MM.1S (cell line): ENCODE measurements at regions not wholly inside any gene's neighbourhood (a gene's known extent, or its start where the extent isn't known, plus 50 kb on each side); places are given as distances from the start of the nearest gene placed in this dataset.

Experiments
- DNase-seq: peaks from one replicate; pipeline ENCODE4 v3.0.0-alpha.2; 2015
- H2AFZ ChIP-seq: fragments of 300-600 bp; sonication (generic); 2 replicates; pipeline ENCODE4 v1.6.0; 2016; ENCODE audit warnings: antibody characterized with exemption, low read length
- H3F3A ChIP-seq: fragments of 300-600 bp; sonication (generic); 2 replicates; pipeline ENCODE4 v1.6.1; 2016; ENCODE audit warnings: mild to moderate bottlenecking, antibody characterized with exemption, low read length, moderate library complexity, mixed read lengths; ENCODE audit not compliant: insufficient read depth
- H3K27ac ChIP-seq: fragments of 300-600 bp; sonication (generic); 2 replicates; pipeline ENCODE4 v1.5.1; 2016; ENCODE audit warnings: mild to moderate bottlenecking, low read length
- H3K27me3 ChIP-seq: fragments of 300-600 bp; sonication (generic); replicated peaks from 2 replicates; pipeline ENCODE4 v1.6.0; 2016; ENCODE audit warnings: low read length; ENCODE audit not compliant: insufficient read depth
- H3K36me3 ChIP-seq: fragments of 300-600 bp; sonication (generic); replicated peaks from 2 replicates; pipeline ENCODE4 v1.6.1; 2016; ENCODE audit warnings: mild to moderate bottlenecking, low read length, mixed read lengths; ENCODE audit not compliant: insufficient read depth
- H3K4me1 ChIP-seq: fragments of 300-600 bp; sonication (generic); 2 replicates; pipeline ENCODE4 v1.6.1; 2016; ENCODE audit warnings: low read length, mixed read lengths
- H3K4me2 ChIP-seq: fragments of 300-600 bp; sonication (generic); 2 replicates; pipeline ENCODE4 v1.6.0; 2016; ENCODE audit warnings: low read depth, low read length
- H3K4me3 ChIP-seq: fragments of 300-600 bp; sonication (generic); 2 replicates; pipeline ENCODE4 v1.5.1; 2016; ENCODE audit warnings: low read length, mixed read lengths
- H3K79me2 ChIP-seq: fragments of 300-600 bp; sonication (generic); 2 replicates; pipeline ENCODE4 v1.6.1; 2016; ENCODE audit warnings: mixed run types, low read length, mixed read lengths
- H3K9ac ChIP-seq: fragments of 300-600 bp; sonication (generic); 2 replicates; pipeline ENCODE4 v1.6.1; 2016; ENCODE audit warnings: low read length, mixed read lengths
- H3K9me2 ChIP-seq: fragments of 300-600 bp; sonication (generic); replicated peaks from 2 replicates; pipeline ENCODE4 v1.6.1; 2016; ENCODE audit warnings: mild to moderate bottlenecking, low read length, mixed read lengths; ENCODE audit not compliant: insufficient read depth
- H3K9me3 ChIP-seq: fragments of 300-600 bp; sonication (generic); replicated peaks from 2 replicates; pipeline ENCODE4 v1.6.1; 2016; ENCODE audit warnings: mild to moderate bottlenecking, low read length, mixed read lengths; ENCODE audit not compliant: insufficient read depth
- H4K20me1 ChIP-seq: fragments of 300-600 bp; sonication (generic); 2 replicates; pipeline ENCODE4 v1.6.1; 2016; ENCODE audit warnings: mild to moderate bottlenecking, low read length, moderate library complexity, mixed read lengths; ENCODE audit not compliant: insufficient read depth
- CTCF ChIP-seq: fragments of 300-600 bp; sonication (generic); IDR thresholded peaks from 2 replicates; pipeline ENCODE4 v1.5.1; 2016; ENCODE audit warnings: antibody characterized with exemption, low read length, mixed read lengths
- EZH2 ChIP-seq: fragments of 300-600 bp; sonication (generic); optimal IDR thresholded peaks from 2 replicates; pipeline ENCODE3; 2017; ENCODE audit warnings: low read depth, mild to moderate bottlenecking, antibody characterized with exemption, low read length, mixed read lengths
- EZH2phosphoT487 ChIP-seq: fragments of 300-600 bp; sonication (generic); IDR thresholded peaks from 2 replicates; pipeline ENCODE4 v1.6.1; 2018; ENCODE audit warnings: antibody characterized with exemption, low read length

DNA sequence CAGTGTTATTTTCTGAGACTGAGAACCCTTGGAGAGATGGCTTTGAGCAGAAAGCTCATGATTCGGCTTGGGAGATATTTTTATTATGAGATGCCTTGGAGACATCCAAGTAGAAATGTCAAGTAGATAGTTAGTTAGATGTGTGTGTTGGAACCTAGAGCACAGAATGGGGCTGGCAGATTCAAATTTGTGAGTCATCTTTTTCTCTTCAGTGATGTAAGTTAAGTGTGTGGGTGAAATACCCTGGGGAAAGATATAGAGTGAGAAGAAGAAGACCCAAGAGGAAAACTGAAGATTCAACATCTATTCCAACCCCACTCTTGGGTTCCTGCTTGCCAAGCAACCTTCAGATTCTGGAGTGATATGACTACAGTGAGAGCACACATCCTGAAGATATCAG, 580.8 kb upstream of the AMOT start:
- no peak overlapping the region for H3K4me3 ChIP-seq
- no peak overlapping the region for H3K9ac ChIP-seq
- H3K4me1 ChIP-seq = no peaks in the 10 kb centered on the region
- H4K20me1 ChIP-seq = no peaks in the 10 kb centered on the region
- no peak overlapping the region for H3K27ac ChIP-seq
- TF ChIP-seq EZH2phosphoT487 (no peak), CTCF (no peak)
- no peak overlapping the region for H3K4me2 ChIP-seq
- H3K27me3 ChIP-seq = no peaks in the 10 kb centered on the region
- no peaks in the 10 kb centered on the region for H3K9me3 ChIP-seq
- no peaks in the 10 kb centered on the region for H3K9me2 ChIP-seq
- H3K79me2 ChIP-seq = no peaks in the 10 kb centered on the region
- no peak for DNase-seq
- H2AFZ ChIP-seq = no peak overlapping the region
- no peaks in the 10 kb centered on the region for H3F3A ChIP-seq
- no peaks in the 10 kb centered on the region for H3K36me3 ChIP-seq

- H3K9me2 ChIP-seq = no peaks in the 10 kb centered on the region
- H3F3A ChIP-seq = no peaks in the 10 kb centered on the region
- no peaks in the 10 kb centered on the region for H3K9me3 ChIP-seq
- no peaks in the 10 kb centered on the region for H4K20me1 ChIP-seq
- no peak overlapping the region for H3K4me3 ChIP-seq
- no peaks in the 10 kb centered on the region for H3K79me2 ChIP-seq
- H3K4me1 ChIP-seq = no peaks in the 10 kb centered on the region
- H2AFZ ChIP-seq = no peak overlapping the region
- DNase-seq = no peak
- H3K9ac ChIP-seq = no peak overlapping the region
- H3K27ac ChIP-seq = no peak overlapping the region
- TF ChIP-seq EZH2phosphoT487 (no peak), EZH2 (no peak), CTCF (no peak)
- no peak overlapping the region for H3K4me2 ChIP-seq
- H3K27me3 ChIP-seq = no peaks in the 10 kb centered on the region
- no peaks in the 10 kb centered on the region for H3K36me3 ChIP-seq
These were observed 571.5 kb upstream of the AMOT start for GRCh38 chrX:113412106-113412505.

DNA sequence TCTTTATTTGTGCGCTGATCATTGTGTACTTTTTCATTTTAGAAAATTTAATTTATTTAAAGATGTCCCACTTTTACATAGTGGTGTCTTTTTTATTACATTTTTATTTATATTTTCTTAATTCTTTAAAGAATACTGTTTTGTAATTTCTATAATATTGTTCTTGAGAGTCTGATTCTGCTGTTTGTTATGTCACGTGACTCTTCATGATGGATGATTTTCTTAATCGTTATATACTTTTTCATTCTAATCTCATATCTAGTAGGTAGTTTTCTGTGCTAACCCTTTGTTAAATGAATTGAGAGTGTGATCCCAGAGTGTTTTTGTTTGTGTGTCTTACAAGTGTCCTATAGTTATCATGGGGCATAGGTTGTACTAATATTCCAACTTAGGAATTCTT, 568.2 kb upstream of the AMOT start:
- Histone ChIP-seq H3K9ac (no peak overlapping the region), H3K9me2 (no peaks in the 10 kb centered on the region), H3K4me1 (no peaks in the 10 kb centered on the region), H3K79me2 (no peaks in the 10 kb centered on the region), H2AFZ (no peak overlapping the region), H3K9me3 (no peaks in the 10 kb centered on the region), H4K20me1 (no peaks in the 10 kb centered on the region), H3K27ac (no peak overlapping the region), H3K36me3 (no peaks in the 10 kb centered on the region), H3F3A (no peaks in the 10 kb centered on the region), H3K4me3 (no peak overlapping the region), H3K27me3 (no peaks in the 10 kb centered on the region), H3K4me2 (no peak overlapping the region)
- no peak for DNase-seq
- TF ChIP-seq EZH2phosphoT487 (no peak), CTCF (no peak), EZH2 (no peak)
